Upper lobe of left lung (tissue), 4 donors: ENCODE measurements at regions not wholly inside any gene's neighbourhood (a gene's known extent, or its start where the extent isn't known, plus 50 kb on each side); places are given as distances from the start of the nearest gene placed in this dataset.

Experiments
- EP300 ChIP-seq, 4 donors: sonication (generic); formaldehyde crosslinking; IDR thresholded peaks; one replicate each; pipeline ENCODE4 v1.5.1; 2017; ENCODE audit warnings: antibody characterized with exemption in 4 of 4, control low read depth in 2 of 4
- POLR2A ChIP-seq, 4 donors: fragments of 450-650 bp; IDR thresholded peaks; one replicate each; pipeline ENCODE4 v1.5.1; 2016 to 2017; ENCODE audit warnings: antibody characterized with exemption in 4 of 4, mild to moderate bottlenecking in 2 of 4
- POLR2AphosphoS5 ChIP-seq, 2 donors: sonication (generic); formaldehyde crosslinking; IDR thresholded peaks; one replicate each; pipeline ENCODE4 v1.5.1; 2017; ENCODE audit warnings: antibody characterized with exemption in 2 of 2
- TF ChIP-seq, protein P1 (sequence below), 6 experiments: fragments of 450-650 bp in 4 of 6; fragments of 200-600 bp in 2 of 6; sonication (generic) in 2 of 6; IDR thresholded peaks; one replicate each; pipeline ENCODE4 v1.5.1; 2016 to 2019; ENCODE audit warnings: antibody characterized with exemption in 6 of 6

- TF ChIP-seq EP300 (IDR thresholded peaks at IDR 0.05) (no peak), POLR2A (IDR thresholded peaks at IDR 0.05) (no peak), POLR2AphosphoS5 (IDR thresholded peaks at IDR 0.05) (no peak)
- TF ChIP-seq, protein P1, sequence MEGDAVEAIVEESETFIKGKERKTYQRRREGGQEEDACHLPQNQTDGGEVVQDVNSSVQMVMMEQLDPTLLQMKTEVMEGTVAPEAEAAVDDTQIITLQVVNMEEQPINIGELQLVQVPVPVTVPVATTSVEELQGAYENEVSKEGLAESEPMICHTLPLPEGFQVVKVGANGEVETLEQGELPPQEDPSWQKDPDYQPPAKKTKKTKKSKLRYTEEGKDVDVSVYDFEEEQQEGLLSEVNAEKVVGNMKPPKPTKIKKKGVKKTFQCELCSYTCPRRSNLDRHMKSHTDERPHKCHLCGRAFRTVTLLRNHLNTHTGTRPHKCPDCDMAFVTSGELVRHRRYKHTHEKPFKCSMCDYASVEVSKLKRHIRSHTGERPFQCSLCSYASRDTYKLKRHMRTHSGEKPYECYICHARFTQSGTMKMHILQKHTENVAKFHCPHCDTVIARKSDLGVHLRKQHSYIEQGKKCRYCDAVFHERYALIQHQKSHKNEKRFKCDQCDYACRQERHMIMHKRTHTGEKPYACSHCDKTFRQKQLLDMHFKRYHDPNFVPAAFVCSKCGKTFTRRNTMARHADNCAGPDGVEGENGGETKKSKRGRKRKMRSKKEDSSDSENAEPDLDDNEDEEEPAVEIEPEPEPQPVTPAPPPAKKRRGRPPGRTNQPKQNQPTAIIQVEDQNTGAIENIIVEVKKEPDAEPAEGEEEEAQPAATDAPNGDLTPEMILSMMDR (IDR thresholded peaks at IDR 0.05), result no peak
These were observed 76.1 kb upstream of the SLC2A1 start for GRCh38 chr1:43034778-43035177.
